ENCODE measurements at regions not wholly inside any gene's neighbourhood (a gene's known extent, or its start where the extent isn't known, plus 50 kb on each side); places are given as distances from the start of the nearest gene placed in this dataset.

DNA sequence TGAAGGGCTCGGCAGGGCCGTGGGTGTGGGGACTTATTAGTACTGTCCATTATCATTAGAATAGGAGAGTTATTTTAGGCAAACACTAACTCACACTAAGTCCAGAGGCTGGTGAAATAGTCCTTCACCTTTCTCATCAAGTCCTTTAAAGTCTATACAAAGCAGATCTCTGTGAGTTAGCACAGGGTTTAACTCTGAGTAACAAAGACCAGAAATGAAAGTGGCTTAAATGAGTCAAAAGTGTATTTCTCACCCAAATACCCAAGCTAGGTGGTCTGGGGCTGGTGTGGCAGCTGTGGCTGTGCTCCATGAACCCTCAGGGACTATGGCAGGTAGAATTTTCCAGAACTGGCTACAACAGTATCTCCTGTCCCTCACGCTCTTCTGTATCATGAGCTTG lies 263.2 kb downstream of the BCOR start:
- no peak for DNase-seq (ENCODE audit: low spot score)

DNA sequence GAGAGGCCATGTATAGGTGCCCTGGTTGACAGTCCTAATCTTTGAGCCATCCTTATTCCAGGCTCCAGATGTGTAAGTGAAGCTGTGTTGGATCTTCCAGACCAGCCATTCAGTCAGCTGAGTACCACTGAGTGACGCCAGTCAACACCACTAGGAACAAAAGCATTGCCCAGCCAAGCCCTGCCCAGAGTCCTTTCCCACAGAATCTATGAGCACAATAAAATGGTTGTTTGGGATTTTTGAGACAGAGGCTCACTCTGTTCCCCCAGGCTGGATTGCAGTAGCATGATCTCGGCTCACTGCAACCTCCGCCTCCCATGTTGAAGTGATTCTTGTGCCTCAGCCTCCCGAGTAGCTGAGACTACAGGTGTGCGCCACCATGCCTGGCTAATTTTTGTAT lies 262.5 kb downstream of the BCOR start:
- DNase-seq (ENCODE audit: low spot score), result no peak

DNA sequence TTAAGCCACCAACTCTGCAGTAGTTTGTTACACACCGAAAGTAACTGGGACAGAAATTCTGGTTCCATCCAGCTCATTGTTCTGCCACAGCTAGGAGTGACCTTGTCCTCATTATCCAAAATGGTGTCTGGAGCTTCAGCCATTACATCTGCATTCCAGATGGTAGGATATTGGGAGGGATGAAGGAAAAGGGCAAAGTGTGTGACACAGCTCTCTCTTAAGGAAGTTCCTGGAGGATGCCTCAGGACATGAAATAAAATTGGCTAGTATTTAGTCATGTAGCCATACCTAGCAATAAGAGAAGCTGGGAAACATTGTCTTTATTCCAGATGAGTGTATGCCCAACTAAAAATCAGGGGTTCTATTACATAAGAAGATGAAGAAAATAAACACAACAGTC lies 262.0 kb downstream of the BCOR start:
- DNase-seq (ENCODE audit: low spot score), result no peak

DNA sequence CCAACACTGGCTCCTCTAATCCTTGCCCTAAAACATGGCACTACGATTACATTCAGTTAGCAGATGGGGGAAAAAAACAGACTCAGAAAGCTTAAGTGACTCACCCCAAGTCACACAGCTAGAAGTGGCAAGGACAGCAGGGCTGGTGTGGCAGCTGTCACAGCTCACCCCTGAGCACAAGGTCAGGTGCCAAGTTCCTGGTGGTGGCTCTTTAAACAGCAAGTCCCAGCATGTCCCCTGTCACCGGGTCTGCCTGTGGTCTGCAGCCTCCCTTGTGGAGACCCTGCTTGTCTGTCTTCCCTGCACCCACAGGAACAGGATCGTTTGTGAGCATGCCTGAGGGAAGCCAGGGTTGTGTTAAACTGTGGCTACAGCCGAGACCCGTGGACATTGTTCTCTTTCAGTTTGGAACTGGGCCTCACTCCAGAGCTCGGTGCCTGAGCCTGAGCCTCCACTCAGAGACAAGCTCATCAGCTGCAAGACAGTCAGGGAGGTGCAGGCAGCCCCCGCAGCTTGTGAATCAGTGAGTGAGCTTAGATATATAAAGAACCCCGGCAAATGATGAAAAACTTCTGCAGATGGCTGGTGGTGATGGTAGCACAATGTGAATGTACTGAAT lies 260.8 kb downstream of the BCOR start:
- no peak for DNase-seq (ENCODE audit: low spot score)

DNA sequence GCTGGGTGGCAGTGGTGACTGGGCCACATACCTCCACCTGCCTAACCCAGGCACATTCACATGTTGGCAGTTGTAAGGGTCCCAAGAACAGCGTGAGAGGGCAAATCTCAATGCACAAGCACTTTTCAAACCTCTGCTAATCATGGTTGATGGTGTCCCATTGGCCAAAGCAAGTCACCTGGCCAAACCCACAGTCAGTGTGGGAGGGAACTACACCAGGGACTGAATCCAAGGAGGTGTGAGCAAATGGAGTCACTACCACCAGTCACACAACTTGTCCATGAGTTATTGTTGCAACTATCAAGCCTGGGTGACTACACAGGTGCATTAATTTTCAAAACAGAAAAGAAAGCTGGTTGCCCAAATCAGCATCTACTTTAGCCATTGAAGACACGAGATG lies 260.1 kb downstream of the BCOR start:
- DNase-seq (ENCODE audit: low spot score), result no peak

DNA sequence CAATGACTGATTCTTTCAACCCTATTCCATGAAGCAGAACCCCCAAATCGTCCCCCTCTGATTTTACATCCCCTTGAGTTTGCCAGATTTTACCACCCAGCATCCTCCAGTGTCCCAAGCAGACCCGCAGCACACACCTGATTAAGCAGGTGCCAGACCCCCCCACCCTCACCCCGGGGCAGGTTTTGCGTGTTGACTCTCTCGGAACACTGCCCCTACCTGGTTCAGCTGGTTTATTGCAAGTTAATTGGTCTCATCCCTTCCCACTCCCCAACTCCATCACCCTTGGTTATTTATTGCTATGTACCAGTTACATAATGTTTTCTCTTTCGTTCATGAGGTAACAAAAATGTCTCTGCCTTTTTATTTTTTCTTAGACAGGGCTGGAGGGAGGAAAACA lies 258.4 kb downstream of the BCOR start:
- no peak for DNase-seq (ENCODE audit: low spot score)

DNA sequence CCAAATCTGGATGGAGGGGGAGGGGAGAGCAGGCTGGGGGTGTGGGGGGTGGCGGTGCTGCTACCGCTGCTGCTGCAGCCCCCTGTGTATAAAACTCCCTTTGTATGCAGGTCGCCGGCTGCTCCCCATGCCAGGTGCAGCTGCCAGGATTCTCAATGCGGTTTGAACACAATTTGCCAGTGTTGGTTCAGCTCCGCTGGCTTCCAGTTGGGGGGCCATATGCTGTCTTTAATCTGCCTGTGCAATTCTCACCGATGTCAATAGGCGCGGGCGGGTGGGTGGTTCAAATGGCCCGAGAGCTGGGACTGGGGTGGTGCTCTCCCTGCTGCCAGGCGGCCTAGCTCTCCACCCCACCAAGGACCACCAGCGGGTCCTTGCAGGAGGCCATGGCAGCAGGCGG lies 257.6 kb downstream of the BCOR start:
- DNase-seq (ENCODE audit: low spot score), result no peak

DNA sequence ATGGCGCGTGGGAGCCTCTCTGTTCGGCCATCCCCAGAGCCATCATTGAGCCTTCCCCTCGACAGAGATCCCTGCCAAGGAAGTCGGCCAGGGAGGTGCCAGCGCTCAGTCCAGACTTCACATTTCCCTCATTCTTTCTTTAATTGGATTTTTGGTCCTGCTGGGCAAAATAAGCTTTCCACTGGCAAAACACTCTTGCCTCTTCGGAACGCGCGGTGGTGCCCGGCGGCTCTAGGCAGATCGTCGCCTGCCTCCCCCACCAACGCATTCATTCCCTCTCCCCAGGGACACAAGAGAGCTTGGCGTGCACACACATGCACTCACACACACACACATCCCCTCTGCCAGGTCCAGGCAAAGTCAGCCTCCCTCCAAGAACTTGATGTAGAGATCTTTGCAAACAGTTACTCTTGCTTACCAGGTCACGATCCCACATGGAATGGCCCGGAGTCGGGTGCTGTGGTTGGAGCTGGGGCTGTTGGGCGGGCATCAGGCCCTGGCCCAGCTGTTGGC lies 257.1 kb downstream of the BCOR start:
- no peak for DNase-seq (ENCODE audit: low spot score)

DNA sequence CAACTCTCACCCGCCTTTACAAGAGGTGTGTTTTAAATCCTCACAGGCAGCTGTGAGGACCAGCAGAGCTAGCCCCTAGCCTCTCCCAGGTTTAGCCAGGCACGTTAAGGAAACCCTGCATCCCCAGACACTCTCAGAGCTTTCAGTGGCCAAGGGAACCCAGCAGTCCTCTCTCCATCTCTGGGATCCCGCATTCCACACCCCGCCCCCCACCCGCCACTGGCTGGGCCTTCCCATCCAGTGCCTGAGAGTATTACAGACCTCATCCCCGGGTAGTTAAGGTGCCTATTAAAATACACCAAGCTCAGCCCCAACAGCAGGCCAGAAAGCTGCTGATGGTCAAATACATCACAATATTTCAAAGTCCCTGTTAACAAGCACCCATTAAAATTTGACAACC lies 256.2 kb downstream of the BCOR start:
- DNase-seq (ENCODE audit: low spot score), result no peak

DNA sequence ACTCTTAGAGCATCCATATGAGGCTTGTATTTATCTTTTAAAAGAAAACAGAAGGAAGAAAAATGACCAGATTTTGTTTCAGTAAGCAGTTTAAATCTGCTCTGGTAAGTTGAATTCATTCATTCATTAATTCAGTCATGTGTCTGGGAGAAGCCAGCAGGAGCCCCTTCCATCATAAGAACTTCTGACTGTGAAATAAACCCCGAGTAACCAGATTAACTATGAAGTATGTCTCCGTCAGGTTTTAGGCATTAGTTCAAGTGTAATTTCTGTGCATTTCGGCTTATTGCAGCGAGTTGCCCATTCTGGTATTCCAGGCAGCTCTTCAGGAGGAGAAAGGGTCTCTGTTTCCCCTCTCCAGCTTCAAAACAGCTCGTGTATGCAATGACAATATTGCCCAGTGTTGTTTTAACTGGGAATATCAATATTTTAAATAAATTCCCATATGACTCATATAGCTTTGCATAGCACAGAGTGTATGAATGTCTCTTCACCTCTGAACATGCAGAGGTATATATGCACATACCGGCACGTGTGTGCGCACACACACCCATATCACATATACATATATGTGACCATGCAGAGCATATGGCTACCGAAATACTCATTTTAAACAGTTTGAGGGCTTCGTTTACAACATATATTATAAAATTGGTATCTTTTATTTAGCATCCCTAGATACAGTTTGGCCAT lies 255.3 kb downstream of the BCOR start:
- no peak for DNase-seq (ENCODE audit: low spot score)

DNA sequence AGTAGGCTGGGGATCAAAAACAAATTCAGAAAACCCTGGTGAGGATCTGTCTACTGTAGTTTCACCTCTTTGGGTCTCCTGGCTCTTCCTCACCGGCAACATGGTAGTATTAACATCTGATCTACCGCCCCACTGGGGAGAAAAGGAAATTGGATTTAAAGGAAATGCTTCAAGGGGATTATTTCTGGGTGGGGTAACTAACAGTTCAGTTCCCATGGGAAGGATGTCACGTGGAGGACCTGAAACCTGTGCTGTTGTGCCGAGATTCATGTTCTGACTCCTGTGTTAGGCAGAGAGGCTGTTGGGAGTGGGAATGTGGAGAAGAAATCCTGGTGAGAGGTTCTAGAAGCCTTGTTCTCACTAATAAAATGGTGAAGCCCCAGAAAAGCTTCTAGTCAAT lies 254.4 kb downstream of the BCOR start:
- DNase-seq (ENCODE audit: low spot score), result no peak

DNA sequence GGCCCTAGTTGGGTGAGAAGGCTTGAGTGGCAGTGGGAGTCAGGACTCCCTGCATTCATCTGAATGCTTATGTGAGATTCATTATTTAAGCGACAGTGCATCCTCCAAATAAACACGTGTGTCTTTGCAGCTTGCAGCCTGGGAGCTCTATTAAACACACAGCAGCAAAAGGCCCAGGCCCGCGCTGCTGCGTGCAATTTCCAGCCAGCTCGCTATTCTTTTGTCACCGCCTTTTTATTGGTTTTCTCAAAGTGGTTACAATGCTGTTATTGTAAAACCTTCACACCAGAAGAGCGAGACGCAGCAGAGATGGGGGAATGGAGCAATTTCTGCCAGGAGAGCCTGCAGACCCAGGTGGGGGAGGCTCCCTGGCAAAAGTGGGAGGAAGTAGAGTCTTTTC lies 252.5 kb downstream of the BCOR start:
- DNase-seq (ENCODE audit: low spot score), result no peak

DNA sequence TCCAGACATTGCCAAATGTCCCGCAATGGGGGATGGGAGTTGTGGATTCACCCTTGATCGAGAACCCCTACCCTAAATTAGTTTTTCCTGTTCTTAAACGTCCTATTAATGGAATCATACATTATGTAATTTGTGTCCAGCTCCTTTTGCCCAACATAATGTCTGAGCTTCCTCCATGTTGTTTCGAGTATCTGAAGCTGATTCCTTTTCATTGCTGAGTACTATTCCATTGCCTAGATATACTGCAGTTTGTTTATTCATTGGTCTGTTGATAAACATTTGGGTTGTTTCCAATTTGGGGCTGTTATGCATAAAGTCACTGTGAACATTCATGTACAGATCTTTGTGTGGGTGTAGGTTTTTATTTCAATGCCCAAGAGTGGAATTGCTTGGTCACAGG lies 251.3 kb downstream of the BCOR start:
- DNase-seq (ENCODE audit: low spot score), result no peak

DNA sequence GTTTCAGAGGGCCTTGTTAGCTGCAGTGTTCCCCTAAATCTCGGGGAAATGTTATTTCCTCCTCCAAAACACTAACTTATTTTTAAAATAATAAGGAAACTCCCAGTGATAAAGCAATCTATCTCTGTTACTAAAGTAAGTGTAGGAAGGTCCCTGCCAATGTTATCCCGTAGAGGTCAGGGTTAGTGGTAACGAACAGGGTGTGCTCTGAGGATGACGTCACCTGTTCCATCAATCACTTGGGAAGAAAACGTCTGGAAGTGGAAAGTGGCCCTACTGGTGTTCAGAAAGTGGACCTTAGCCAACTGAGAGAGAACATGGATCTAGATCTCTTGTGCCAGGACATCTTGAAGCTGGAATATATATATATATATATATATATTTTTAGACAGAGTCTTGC lies 249.5 kb downstream of the BCOR start:
- DNase-seq (ENCODE audit: low spot score), result no peak

DNA sequence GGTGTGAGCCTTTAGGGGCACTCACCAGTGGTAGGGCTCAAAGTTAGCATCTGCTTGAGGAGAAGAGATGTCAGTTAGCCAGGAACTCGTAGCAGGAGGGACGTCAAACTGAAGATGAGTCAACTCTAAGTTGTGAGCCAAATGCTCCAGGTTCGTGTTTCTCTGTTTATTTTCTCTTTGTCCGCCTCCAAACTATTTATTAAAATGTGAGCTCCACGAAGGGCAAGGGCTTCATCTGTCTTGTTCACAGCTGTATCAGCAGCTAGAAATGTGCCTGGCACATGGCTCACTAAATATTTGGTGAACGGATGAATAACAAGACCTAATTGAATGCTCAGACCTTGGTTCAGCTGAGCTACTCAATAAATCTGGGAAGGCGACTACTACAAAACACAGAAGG lies 248.9 kb downstream of the BCOR start:
- DNase-seq (ENCODE audit: low spot score), result no peak

DNA sequence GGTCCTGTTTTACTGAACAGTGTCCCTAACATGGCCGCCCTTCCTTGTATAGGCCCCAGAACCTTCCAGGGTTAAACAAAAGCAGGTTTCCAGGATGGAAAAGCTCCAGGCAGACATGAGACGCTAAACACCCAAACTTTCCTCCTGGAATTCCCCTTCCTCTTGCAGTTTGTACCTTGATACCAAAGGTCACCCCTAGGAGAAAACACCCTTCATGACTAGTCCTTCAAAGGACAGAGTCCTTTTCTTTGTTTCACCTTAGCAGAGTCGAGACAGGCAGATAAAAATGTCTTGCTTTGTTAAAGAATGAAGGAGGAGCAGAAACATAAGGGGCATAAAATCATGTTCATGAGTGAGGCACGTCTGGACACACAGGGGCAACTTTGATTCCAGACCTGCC lies 247.5 kb downstream of the BCOR start:
- DNase-seq (ENCODE audit: low spot score), result no peak

DNA sequence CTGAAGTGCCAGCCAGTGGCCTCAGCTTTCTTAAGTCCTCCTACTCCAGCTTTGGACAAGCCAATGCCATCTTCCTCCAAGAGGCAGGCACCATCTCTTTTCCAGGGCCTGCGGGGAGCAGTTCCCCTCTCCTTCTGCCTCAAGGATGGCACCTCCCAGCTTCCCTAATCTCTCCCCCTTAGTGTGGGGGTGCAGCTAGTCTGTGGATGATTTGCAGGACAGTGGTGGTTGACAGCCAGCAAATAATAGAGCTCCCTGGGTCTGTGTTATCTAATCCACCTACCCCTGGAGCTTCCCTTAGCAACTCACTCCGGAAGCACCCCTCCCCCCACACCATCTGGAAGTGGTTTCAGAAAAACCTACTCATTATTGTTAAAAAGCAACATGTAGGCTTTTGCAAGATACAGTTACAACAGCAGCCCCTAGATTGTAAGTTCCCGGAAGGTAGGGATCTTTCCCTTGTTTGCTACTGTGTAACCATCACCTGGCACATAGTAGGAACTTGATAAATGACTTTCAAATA lies 247.1 kb downstream of the BCOR start:
- DNase-seq (ENCODE audit: low spot score), result no peak

DNA sequence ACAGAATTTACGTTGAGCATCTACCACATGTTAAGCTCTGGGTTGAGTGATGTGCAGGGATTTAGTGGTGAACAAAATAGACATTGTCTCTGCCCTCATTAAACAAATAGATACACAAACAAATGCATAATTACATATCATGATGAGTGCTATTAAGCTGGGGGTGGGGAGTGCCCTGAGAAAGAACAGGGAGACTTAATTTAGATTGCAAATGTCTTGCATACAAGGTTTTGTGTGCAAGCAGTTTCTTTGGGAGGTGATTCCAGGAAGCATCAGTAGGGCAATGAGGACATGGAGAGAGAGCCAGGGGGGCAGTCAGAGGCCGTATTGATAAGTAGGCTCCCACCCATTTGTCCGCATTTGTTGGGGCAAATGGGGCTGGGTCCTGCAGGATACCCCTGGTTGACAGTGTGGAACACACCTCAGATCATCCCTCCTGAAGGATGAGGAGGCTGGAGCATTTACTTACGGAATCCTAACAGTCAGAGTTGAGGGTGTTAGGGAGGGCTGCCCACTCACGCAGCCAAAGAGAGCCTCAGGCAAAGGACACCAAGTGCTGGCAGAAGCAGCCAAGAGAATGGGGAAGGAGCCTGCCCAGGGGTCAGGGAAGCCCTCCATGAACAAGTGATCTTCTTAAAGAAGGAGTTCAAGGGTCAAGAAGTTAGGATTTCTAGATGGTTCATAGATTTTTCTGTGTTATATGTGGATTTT lies 245.9 kb downstream of the BCOR start:
- DNase-seq (ENCODE audit: low spot score), result no peak

DNA sequence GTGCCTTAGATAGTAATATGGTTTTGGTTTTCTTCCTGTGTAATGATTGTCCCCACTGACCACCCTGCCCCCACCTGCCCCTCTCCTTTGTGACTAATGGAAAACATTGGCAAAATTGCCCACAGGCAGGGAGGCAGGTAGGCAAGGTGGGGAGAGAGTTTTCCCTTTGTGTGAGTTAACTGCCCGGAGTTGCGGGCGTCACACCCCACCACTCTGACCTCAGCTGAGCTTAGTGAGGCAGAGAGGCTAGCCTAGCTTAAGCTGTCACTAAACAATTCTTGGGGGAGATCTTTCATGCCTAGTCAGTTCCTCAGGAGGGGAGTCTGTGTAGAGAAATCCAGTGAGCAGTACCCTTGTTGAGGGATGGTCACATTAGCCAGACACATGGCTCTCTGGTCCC lies 245.3 kb downstream of the BCOR start:
- DNase-seq (ENCODE audit: low spot score), result no peak

DNA sequence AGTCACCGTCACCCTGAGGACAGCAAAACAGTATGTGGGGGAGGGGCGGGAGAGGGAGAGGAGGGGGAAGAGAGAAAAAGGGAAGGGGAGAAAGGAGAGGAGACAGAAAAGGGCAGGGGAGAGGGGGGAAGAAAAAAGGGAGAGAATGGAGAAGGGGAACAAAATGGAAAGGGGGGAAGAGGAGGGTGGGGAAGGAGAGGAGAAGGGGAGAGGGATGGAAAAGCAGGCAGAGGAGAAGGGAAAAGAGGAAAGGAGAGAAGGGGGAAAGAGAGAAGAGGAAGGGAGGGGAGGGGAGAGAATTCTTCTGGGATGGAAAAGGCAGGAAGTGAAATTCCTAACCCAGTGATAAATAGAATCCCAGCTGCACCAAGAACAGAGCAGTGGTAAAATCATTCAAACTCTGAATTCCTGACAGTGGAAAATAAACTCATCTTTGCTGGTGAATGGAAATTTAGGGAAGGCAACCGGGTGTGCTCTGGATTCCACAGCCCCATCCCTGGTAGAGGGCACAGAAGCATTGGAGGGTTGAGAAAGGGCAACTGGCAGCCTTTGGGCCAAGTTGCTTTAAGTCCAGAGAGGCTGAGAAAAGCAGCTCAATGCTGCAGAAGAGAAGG lies 244.2 kb downstream of the BCOR start:
- no peak for DNase-seq (ENCODE audit: low spot score)

DNA sequence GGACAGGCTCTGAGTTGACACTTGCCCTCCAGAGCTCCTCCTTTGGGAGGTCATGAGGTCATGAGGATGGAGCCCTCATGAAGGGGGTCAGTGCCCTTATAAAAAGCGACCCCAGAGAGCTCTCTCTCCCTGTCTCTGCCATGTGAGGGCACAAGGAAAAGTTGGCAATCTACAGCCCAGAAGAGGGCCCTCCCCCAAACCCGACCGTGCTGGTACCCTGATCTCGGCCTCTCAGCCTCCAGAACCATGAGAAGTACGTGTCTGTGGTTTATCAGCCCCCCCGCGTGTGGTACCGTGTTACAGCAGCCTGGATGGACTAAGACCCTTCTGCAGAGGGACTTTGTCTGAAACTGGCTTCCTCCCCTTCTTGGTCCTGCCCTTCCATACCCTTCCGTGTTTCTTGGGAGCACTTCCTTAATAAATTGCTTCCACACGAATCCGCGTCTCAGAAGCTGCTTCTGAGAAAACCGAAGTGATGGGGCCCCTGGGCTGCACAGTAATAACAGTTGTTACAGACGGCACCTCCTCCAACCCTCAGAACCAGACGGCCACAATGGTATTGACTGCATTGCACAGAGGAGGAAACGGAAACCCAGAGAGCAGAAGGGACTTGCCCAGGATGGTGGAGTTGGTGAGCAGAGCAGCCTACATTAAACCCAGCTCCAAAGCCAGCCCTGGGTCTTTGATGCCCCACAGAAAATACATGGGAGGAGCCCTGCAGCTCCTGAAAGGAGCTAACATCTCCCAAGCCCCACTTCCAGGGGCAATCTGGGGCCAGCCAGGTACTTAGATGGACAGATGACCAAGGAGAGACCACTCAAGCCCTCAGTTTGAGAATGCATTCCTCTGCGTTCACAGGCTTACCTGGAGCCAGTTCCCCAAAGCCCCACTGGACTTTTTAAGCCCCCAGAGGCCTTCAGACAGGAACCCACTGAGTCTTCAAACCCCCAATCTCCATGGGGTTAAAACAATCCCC lies 242.7 kb downstream of the BCOR start:
- DNase-seq (ENCODE audit: low spot score), result no peak

DNA sequence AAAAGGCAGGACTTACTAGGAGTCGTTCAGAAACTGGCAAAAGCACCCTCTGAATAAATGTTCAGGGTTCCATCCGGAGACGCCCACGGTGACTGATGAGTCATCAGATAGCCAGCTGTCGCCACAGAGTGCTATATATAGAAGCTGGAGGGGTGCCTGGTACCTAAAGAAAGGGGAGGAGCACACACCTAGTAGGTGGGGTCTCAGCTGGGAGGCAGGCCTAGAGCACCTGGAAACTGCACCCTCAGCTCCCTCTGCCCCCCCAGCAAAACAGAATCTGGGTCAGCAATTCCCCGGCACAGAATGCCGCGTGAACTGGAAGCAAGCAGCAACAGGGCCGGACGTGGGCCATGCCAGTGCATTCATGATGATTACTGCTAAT lies 242.0 kb downstream of the BCOR start:
- DNase-seq (ENCODE audit: low spot score), result peak; percentile 69
